Liver (tissue), 8 donors: ENCODE measurements at regions not wholly inside any gene's neighbourhood (a gene's known extent, or its start where the extent isn't known, plus 50 kb on each side); places are given as distances from the start of the nearest gene placed in this dataset.
"Not testable (repeated sequence)": the region's sequence is repeated elsewhere in the genome, so short reads cannot be mapped to it uniquely, and the experiment has no call there.

ENCODE experiments used
- DNase-seq: peaks from one replicate; pipeline ENCODE4 v3.0.0-alpha.2; 2017; ENCODE audit warnings: low spot score
- H3K27ac ChIP-seq, 2 donors: one replicate each; pipeline ENCODE4 v1.7.0; 2013; ENCODE audit warnings: inconsistent platforms in 2 of 2, low read length in 2 of 2, control low read depth in 1 of 2, low read depth in 1 of 2, mild to moderate bottlenecking in 1 of 2
- H3K27me3 ChIP-seq, 4 donors: one replicate each; pipeline versions ENCODE4 v1.6.1 to v1.7.0; 2013; ENCODE audit warnings: low read length in 3 of 4, inconsistent platforms in 1 of 4, mild to moderate bottlenecking in 1 of 4, moderate library complexity in 1 of 4; ENCODE audit not compliant: control insufficient read depth in 4 of 4, insufficient read depth in 4 of 4
- H3K36me3 ChIP-seq, 4 donors: one replicate each; pipeline versions ENCODE4 v1.6.1 to v1.7.0; 2013; ENCODE audit warnings: low read length in 3 of 4, mild to moderate bottlenecking in 3 of 4, low read depth in 1 of 4, moderate library complexity in 1 of 4; ENCODE audit not compliant: control insufficient read depth in 4 of 4, insufficient read depth in 3 of 4
- H3K4me1 ChIP-seq, 4 donors: one replicate each; pipeline versions ENCODE4 v1.6.1 to v1.7.0; 2013; ENCODE audit warnings: low read length in 3 of 4, mild to moderate bottlenecking in 3 of 4, moderate library complexity in 1 of 4; ENCODE audit not compliant: control insufficient read depth in 4 of 4, insufficient read depth in 4 of 4
- H3K4me3 ChIP-seq, 3 donors: one replicate each; pipeline versions ENCODE4 v1.6.1 to v1.7.0; 2013; ENCODE audit warnings: low read length in 3 of 3, control low read depth in 1 of 3, low read depth in 1 of 3, mild to moderate bottlenecking in 1 of 3
- H3K9ac ChIP-seq, 2 donors: one replicate each; pipeline ENCODE4 v1.7.0; 2013; ENCODE audit warnings: low read length in 2 of 2, mild to moderate bottlenecking in 2 of 2, moderate library complexity in 2 of 2, control low read depth in 1 of 2, low read depth in 1 of 2
- H3K9me3 ChIP-seq, 4 donors: one replicate each; pipeline versions ENCODE4 v1.6.1 to v1.7.0; 2013; ENCODE audit warnings: low read length in 3 of 4; ENCODE audit not compliant: control insufficient read depth in 4 of 4
- EGR1 ChIP-seq, 2 donors: IDR thresholded peaks; 2 replicates each; pipeline ENCODE4 v1.6.1; 2016 to 2018; ENCODE audit warnings: antibody characterized with exemption in 2 of 2, low read depth in 2 of 2
- FOXA1 ChIP-seq: IDR thresholded peaks from 2 replicates; pipeline ENCODE4 v1.6.1; 2016; ENCODE audit warnings: antibody characterized with exemption
- FOXA2 ChIP-seq: IDR thresholded peaks from 2 replicates; pipeline ENCODE4 v1.6.1; 2016; ENCODE audit warnings: antibody characterized with exemption
- GABPA ChIP-seq, 2 donors: IDR thresholded peaks in 1 of 2; conservative IDR thresholded peaks in 1 of 2; 2 replicates each; pipeline ENCODE4 v1.6.1; 2016; ENCODE audit warnings: antibody characterized with exemption in 2 of 2, mild to moderate bottlenecking in 1 of 2, moderate library complexity in 1 of 2
- HNF4A ChIP-seq, 2 donors: conservative IDR thresholded peaks; 2 replicates each; pipeline ENCODE4 v1.6.1; 2016; ENCODE audit warnings: antibody characterized with exemption in 2 of 2, mild to moderate bottlenecking in 2 of 2
- HNF4G ChIP-seq: IDR thresholded peaks from 2 replicates; pipeline ENCODE4 v1.6.1; 2016; ENCODE audit warnings: antibody characterized with exemption
- JUND ChIP-seq, 2 donors: IDR thresholded peaks; 2 replicates each; pipeline ENCODE4 v1.6.1; 2016; ENCODE audit warnings: antibody characterized with exemption in 2 of 2
- NR2F2 ChIP-seq: IDR thresholded peaks from 2 replicates; pipeline ENCODE4 v1.6.1; 2016; ENCODE audit warnings: antibody characterized with exemption
- RAD21 ChIP-seq, 2 donors: IDR thresholded peaks; 2 replicates each; pipeline ENCODE4 v1.6.1; 2016; ENCODE audit warnings: antibody characterized with exemption in 2 of 2, mild to moderate bottlenecking in 2 of 2
- RXRA ChIP-seq, 2 donors: IDR thresholded peaks; 2 replicates each; pipeline ENCODE4 v1.6.1; 2017 to 2018; ENCODE audit warnings: antibody characterized with exemption in 2 of 2, mild to moderate bottlenecking in 1 of 2
- SP1 ChIP-seq: IDR thresholded peaks from 2 replicates; pipeline ENCODE4 v1.6.1; 2018; ENCODE audit warnings: antibody characterized with exemption, mild to moderate bottlenecking
- TAF1 ChIP-seq: conservative IDR thresholded peaks from 2 replicates; pipeline ENCODE4 v1.6.1; 2016; ENCODE audit warnings: antibody characterized with exemption, mild to moderate bottlenecking
- YY1 ChIP-seq: IDR thresholded peaks from 2 replicates; pipeline ENCODE4 v1.6.1; 2016; ENCODE audit warnings: antibody characterized with exemption, mild to moderate bottlenecking
- WGBS: extraction: QIAGEN DNeasy Blood & Tissue Kit; methylation state at CpG from one replicate; pipeline ENCODE4 v1.1.7; 2013; 5-methylcytosine and 5-hydroxymethylcytosine counted together
- TF ChIP-seq, protein P1 (sequence below): IDR thresholded peaks from 2 replicates; pipeline ENCODE4 v1.6.1; 2016; ENCODE audit warnings: antibody characterized with exemption
- TF ChIP-seq, protein P2 (sequence below): IDR thresholded peaks from 2 replicates; pipeline ENCODE4 v1.6.1; 2016; ENCODE audit warnings: antibody characterized with exemption, mild to moderate bottlenecking
- TF ChIP-seq, protein P3 (sequence below): IDR thresholded peaks from 2 replicates; pipeline ENCODE4 v1.6.1; 2016; ENCODE audit warnings: antibody characterized with exemption
- TF ChIP-seq, protein P4 (sequence below): IDR thresholded peaks from 2 replicates; pipeline ENCODE4 v1.6.1; 2016; ENCODE audit warnings: antibody characterized with exemption
- TF ChIP-seq, protein P5 (sequence below): fragments of 150-350 bp; IDR thresholded peaks from 2 replicates; pipeline ENCODE4 v1.5.1; 2017; ENCODE audit warnings: improper control_type of control experiment, low read depth, low read length; ENCODE audit not compliant: missing input control
- donor health status: healthy.
- donor health status: healthy.
- donor health status: healthy.
- donor health status: healthy.
- donor health status: healthy.

DNA sequence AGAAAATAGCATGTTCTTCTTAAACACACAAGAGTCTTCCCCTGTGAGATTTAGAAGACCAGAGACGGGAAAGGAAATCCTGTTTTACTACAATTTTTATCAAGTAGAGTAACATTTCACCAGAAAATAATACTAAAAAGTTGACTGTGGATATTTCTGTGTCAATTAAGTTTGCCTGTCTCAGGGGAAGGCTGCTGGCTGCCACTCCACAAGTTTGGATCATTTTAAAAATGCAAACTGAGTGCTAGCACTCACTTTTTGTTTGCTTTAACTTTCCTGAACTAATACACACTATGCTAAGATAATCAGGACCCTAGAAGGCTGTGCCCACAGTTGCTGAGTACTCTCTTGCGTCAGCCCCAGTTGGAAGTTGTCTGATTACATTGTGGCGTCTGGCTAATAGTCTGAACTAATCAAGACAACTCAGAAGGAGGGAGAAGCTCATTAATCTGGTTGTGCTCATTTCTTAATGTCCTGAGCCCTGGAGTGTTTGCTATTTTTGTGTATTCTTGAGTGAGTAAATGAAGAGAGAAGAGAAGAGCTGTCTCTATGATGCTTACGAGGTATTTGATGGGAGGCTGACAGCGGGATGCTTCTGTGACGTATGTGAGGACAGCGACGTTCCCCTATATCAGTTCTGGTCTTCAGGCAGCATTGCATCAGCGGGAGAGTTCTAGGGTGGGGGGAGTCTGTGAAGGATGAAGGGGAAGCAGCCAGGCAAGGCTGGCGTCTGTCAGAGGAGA lies 664.2 kb downstream of the QKI start:
- TF ChIP-seq NR2F2 (no peak), GABPA (IDR thresholded peaks at IDR 0.05 in 1 of 2, conservative IDR thresholded peaks at IDR 0.05 in 1 of 2) (no peak), HNF4G (no peak), FOXA1 (no peak), RXRA (IDR thresholded peaks at IDR 0.05) (no peak), JUND (IDR thresholded peaks at IDR 0.05) (no peak), TAF1 (no peak), YY1 (no peak), HNF4A (conservative IDR thresholded peaks at IDR 0.05) (no peak), SP1 (no peak), RAD21 (IDR thresholded peaks at IDR 0.05) (no peak), FOXA2 (no peak), EGR1 (IDR thresholded peaks at IDR 0.05; ENCODE audit: low read depth in 2 of 2) (no peak)
- TF ChIP-seq, protein P1, sequence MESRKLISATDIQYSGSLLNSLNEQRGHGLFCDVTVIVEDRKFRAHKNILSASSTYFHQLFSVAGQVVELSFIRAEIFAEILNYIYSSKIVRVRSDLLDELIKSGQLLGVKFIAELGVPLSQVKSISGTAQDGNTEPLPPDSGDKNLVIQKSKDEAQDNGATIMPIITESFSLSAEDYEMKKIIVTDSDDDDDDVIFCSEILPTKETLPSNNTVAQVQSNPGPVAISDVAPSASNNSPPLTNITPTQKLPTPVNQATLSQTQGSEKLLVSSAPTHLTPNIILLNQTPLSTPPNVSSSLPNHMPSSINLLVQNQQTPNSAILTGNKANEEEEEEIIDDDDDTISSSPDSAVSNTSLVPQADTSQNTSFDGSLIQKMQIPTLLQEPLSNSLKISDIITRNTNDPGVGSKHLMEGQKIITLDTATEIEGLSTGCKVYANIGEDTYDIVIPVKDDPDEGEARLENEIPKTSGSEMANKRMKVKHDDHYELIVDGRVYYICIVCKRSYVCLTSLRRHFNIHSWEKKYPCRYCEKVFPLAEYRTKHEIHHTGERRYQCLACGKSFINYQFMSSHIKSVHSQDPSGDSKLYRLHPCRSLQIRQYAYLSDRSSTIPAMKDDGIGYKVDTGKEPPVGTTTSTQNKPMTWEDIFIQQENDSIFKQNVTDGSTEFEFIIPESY: no peak
- TF ChIP-seq, protein P2, sequence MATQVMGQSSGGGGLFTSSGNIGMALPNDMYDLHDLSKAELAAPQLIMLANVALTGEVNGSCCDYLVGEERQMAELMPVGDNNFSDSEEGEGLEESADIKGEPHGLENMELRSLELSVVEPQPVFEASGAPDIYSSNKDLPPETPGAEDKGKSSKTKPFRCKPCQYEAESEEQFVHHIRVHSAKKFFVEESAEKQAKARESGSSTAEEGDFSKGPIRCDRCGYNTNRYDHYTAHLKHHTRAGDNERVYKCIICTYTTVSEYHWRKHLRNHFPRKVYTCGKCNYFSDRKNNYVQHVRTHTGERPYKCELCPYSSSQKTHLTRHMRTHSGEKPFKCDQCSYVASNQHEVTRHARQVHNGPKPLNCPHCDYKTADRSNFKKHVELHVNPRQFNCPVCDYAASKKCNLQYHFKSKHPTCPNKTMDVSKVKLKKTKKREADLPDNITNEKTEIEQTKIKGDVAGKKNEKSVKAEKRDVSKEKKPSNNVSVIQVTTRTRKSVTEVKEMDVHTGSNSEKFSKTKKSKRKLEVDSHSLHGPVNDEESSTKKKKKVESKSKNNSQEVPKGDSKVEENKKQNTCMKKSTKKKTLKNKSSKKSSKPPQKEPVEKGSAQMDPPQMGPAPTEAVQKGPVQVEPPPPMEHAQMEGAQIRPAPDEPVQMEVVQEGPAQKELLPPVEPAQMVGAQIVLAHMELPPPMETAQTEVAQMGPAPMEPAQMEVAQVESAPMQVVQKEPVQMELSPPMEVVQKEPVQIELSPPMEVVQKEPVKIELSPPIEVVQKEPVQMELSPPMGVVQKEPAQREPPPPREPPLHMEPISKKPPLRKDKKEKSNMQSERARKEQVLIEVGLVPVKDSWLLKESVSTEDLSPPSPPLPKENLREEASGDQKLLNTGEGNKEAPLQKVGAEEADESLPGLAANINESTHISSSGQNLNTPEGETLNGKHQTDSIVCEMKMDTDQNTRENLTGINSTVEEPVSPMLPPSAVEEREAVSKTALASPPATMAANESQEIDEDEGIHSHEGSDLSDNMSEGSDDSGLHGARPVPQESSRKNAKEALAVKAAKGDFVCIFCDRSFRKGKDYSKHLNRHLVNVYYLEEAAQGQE: no peak
- TF ChIP-seq, protein P3, sequence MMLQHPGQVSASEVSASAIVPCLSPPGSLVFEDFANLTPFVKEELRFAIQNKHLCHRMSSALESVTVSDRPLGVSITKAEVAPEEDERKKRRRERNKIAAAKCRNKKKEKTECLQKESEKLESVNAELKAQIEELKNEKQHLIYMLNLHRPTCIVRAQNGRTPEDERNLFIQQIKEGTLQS: no peak
- TF ChIP-seq, protein P4, sequence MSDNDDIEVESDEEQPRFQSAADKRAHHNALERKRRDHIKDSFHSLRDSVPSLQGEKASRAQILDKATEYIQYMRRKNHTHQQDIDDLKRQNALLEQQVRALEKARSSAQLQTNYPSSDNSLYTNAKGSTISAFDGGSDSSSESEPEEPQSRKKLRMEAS: no peak
- TF ChIP-seq, protein P5, sequence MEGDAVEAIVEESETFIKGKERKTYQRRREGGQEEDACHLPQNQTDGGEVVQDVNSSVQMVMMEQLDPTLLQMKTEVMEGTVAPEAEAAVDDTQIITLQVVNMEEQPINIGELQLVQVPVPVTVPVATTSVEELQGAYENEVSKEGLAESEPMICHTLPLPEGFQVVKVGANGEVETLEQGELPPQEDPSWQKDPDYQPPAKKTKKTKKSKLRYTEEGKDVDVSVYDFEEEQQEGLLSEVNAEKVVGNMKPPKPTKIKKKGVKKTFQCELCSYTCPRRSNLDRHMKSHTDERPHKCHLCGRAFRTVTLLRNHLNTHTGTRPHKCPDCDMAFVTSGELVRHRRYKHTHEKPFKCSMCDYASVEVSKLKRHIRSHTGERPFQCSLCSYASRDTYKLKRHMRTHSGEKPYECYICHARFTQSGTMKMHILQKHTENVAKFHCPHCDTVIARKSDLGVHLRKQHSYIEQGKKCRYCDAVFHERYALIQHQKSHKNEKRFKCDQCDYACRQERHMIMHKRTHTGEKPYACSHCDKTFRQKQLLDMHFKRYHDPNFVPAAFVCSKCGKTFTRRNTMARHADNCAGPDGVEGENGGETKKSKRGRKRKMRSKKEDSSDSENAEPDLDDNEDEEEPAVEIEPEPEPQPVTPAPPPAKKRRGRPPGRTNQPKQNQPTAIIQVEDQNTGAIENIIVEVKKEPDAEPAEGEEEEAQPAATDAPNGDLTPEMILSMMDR: no peak
- no peak overlapping the region for H3K9ac ChIP-seq

DNA sequence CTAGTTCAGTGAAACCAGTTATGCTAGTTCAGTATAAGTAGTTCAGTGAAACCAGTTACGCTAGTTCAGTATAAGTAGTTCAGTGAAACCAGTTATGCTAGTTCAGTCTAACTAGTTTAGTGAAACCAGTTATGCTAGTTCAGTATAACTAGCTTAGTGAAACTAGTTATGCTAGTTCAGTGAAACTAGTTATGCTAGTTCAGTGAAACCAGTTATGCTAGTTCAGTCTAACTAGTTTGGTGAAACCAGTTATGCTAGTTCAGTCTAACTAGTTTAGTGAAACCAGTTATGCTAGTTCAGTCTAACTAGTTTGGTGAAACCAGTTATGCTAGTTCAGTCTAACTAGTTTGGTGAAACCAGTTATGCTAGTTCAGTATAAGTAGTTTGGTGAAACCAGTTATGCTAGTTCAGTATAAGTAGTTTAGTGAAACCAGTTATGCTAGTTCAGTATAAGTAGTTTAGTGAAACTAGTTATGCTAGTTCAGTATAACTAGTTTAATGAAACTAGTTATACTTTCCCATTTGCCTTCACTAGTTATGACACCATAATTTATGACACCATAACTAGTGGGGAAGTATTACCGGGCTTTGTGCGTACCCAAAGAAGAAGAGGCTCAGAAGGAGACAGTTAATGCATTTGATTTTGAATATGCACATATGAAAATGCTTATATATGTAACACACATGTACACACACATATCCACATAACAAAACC lies 662.5 kb downstream of the QKI start:
- not testable (repeated sequence) for H3K4me3 ChIP-seq, H3K27me3 ChIP-seq, H3K4me1 ChIP-seq, H3K36me3 ChIP-seq, H3K9me3 ChIP-seq, H3K9ac ChIP-seq, DNase-seq, H3K27ac ChIP-seq
- 80% methylated on average over 3 of the region's 3 CpGs for WGBS

More for the DNA sequence above, 664.2 kb downstream of the QKI start:
- Histone ChIP-seq H3K9me3 (no peaks in the 10 kb centered on the region), H3K36me3 (no peaks in the 10 kb centered on the region), H3K4me1 (peaks cover 0 to 1% (median 0%) of the 10 kb centered on the region in 4 donors), H3K4me3 (no peak overlapping the region), H3K27me3 (no peaks in the 10 kb centered on the region), H3K27ac (no peak overlapping the region)
- no peak for DNase-seq
- 63% methylated on average over 10 of the region's 10 CpGs for WGBS
